ENCODE measurements at regions not wholly inside any gene's neighbourhood (a gene's known extent, or its start where the extent isn't known, plus 50 kb on each side); places are given as distances from the start of the nearest gene placed in this dataset.

DNA sequence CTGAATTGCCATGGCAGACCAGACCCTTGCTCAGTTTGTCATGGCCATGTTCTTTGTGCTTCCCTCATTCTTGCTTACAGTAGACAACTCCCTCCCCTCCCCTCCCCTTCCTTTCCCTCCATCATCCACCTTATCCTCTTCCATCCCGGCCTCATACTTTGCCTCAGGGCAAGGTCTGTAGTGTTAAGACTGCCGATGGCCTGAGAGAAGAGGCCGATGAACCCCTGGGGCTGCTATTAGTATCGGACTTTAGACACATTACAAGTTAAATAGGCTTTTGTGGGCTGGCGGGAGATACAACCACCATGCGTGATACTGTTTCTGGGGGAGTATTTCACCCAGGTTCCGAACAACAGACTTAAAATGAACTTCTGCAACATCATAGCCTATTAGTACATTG is 364.5 kb upstream of the ZFHX3 start:
- Histone ChIP-seq H3K9ac (ENCODE audit: low read depth, low read length) (no peak overlapping the region), H3K9me1 (ENCODE audit: insufficient read depth, low read length) (no peaks in the 10 kb centered on the region), H3K18ac (ENCODE audit: low read depth, low read length) (no peak overlapping the region), H4K8ac (ENCODE audit: low read depth in 2 of 2, low read length in 2 of 2) (no peak overlapping the region), H2BK15ac (ENCODE audit: low read depth, low read length) (no peak overlapping the region), H3K9me3 (ENCODE audit: control insufficient read depth, insufficient read depth, low read length) (no peaks in the 10 kb centered on the region; the same call in 1 of the 2 replicates), H2BK5ac (ENCODE audit: low read depth, low read length, poor library complexity, severe bottlenecking) (no peak overlapping the region), H3K4me1 (ENCODE audit: control insufficient read depth, insufficient read depth, low read length) (no peaks in the 10 kb centered on the region), H3K79me1 (ENCODE audit: low read depth in 1 of 2, low read length in 2 of 2) (no peaks in the 10 kb centered on the region), H2AK9ac (replicated peaks; ENCODE audit: low read depth, low read length, poor library complexity) (no peak overlapping the region), H3K4me2 (ENCODE audit: low read depth, low read length) (no peak overlapping the region), H3K36me3 (ENCODE audit: control insufficient read depth, insufficient read depth, low read length) (no peaks in the 10 kb centered on the region), H3K27ac (ENCODE audit: insufficient read depth, low read length) (no peak overlapping the region), H4K5ac (ENCODE audit: low read depth, low read length) (no peak overlapping the region), H3K56ac (ENCODE audit: extremely low read depth, insufficient read depth, low read length) (no peak overlapping the region), H4K20me1 (ENCODE audit: insufficient read depth, low read length) (no peaks in the 10 kb centered on the region), H2AK5ac (ENCODE audit: low read depth, low read length) (no peak overlapping the region), H4K91ac (ENCODE audit: insufficient read depth, low read depth, low read length) (no peak overlapping the region), H2BK120ac (ENCODE audit: low read depth, low read length) (no peak overlapping the region), H2AFZ (replicated peaks; ENCODE audit: low read length, poor library complexity) (no peak overlapping the region), H3K27me3 (ENCODE audit: control insufficient read depth, insufficient read depth, low read length) (no peaks in the 10 kb centered on the region), H2BK20ac (ENCODE audit: low read depth, low read length) (no peak overlapping the region), H3K23ac (ENCODE audit: low read depth, low read length) (no peak overlapping the region), H3K14ac (replicated peaks; ENCODE audit: low read depth, low read length) (no peak overlapping the region), H3K4me3 (ENCODE audit: insufficient read depth, low read depth, low read length) (no peak overlapping the region), H3K4ac (ENCODE audit: low read depth, low read length) (no peak overlapping the region)
- intact Hi-C loops (cut with micrococcal nuclease) = loop anchor here (10.0 kb wide), 1 partner anchor 358 kb away; no protein-coding TSS in a partner anchor
- ChIA-PET CTCF (no interaction called here), POLR2A (ENCODE audit: unreplicated experiment) (no interaction called here)
- dilution Hi-C loops (cut with HindIII; ENCODE audit: low sequenced_read_pairs, unreplicated experiment) = no loop called here
- TF ChIP-seq MXI1 (IDR thresholded peaks at IDR 0.05; ENCODE audit: borderline replicate concordance, low read depth, low read length) = no peak
- TF ChIP-seq NFE2L2 (IDR thresholded peaks at IDR 0.05; ENCODE audit: low read depth, low read length) = no peak
- TF ChIP-seq MAZ (IDR thresholded peaks at IDR 0.05; ENCODE audit: borderline replicate concordance, low read depth, low read length) = no peak
- TF ChIP-seq, protein P1, sequence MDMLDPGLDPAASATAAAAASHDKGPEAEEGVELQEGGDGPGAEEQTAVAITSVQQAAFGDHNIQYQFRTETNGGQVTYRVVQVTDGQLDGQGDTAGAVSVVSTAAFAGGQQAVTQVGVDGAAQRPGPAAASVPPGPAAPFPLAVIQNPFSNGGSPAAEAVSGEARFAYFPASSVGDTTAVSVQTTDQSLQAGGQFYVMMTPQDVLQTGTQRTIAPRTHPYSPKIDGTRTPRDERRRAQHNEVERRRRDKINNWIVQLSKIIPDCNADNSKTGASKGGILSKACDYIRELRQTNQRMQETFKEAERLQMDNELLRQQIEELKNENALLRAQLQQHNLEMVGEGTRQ (IDR thresholded peaks at IDR 0.05; ENCODE audit: low read depth, low read length) = no peak
- TF ChIP-seq MAFK (IDR thresholded peaks at IDR 0.05; ENCODE audit: low read depth, low read length) = no peak
- TF ChIP-seq, protein P2, sequence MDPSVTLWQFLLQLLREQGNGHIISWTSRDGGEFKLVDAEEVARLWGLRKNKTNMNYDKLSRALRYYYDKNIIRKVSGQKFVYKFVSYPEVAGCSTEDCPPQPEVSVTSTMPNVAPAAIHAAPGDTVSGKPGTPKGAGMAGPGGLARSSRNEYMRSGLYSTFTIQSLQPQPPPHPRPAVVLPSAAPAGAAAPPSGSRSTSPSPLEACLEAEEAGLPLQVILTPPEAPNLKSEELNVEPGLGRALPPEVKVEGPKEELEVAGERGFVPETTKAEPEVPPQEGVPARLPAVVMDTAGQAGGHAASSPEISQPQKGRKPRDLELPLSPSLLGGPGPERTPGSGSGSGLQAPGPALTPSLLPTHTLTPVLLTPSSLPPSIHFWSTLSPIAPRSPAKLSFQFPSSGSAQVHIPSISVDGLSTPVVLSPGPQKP (IDR thresholded peaks at IDR 0.05; ENCODE audit: borderline replicate concordance, low read depth, low read length) = no peak
- TF ChIP-seq BHLHE40 (IDR thresholded peaks at IDR 0.05; ENCODE audit: low read depth, low read length) = no peak
- TF ChIP-seq CEBPB (IDR thresholded peaks at IDR 0.05; ENCODE audit: low read depth, low read length) = no peak
- no peak for TF ChIP-seq FOS (IDR thresholded peaks at IDR 0.05; ENCODE audit: low read depth, low read length)
- no peak for TF ChIP-seq RAD21 (IDR thresholded peaks at IDR 0.05; ENCODE audit: low read length)
- TF ChIP-seq SMC3 (IDR thresholded peaks at IDR 0.05; ENCODE audit: low read depth, low read length) = no peak
- no peak for TF ChIP-seq CHD1 (IDR thresholded peaks at IDR 0.05; ENCODE audit: low read depth, low read length)
- TF ChIP-seq RFX5 (IDR thresholded peaks at IDR 0.05; ENCODE audit: low read depth, low read length) = no peak
- no peak for TF ChIP-seq RCOR1 (IDR thresholded peaks at IDR 0.05; ENCODE audit: insufficient replicate concordance, low read length)
- TF ChIP-seq, protein P3, sequence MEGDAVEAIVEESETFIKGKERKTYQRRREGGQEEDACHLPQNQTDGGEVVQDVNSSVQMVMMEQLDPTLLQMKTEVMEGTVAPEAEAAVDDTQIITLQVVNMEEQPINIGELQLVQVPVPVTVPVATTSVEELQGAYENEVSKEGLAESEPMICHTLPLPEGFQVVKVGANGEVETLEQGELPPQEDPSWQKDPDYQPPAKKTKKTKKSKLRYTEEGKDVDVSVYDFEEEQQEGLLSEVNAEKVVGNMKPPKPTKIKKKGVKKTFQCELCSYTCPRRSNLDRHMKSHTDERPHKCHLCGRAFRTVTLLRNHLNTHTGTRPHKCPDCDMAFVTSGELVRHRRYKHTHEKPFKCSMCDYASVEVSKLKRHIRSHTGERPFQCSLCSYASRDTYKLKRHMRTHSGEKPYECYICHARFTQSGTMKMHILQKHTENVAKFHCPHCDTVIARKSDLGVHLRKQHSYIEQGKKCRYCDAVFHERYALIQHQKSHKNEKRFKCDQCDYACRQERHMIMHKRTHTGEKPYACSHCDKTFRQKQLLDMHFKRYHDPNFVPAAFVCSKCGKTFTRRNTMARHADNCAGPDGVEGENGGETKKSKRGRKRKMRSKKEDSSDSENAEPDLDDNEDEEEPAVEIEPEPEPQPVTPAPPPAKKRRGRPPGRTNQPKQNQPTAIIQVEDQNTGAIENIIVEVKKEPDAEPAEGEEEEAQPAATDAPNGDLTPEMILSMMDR (conservative IDR thresholded peaks at IDR 0.05; ENCODE audit: low read depth, low read length) = no peak
- TF ChIP-seq POLR2A (IDR thresholded peaks at IDR 0.05; ENCODE audit: low read depth, low read length) = no peak
- 80% methylated on average over 1 of the region's 7 CpGs; no CpG with 5 or more reads in 1 of the 2 experiments for WGBS, 2 experiments (ENCODE audit: extremely low coverage in 2 of 2, insufficient read length in 1 of 2)
- BruUV-seq (replicated peaks) = no TSS peak
- in situ Hi-C loops (cut with MboI; ENCODE audit: low sequenced_read_pairs) = no loop called here
- DNase-seq (no peak), ATAC-seq (ENCODE audit: low read depth) (no peak)
